ENCODE measurements at regions not wholly inside any gene's neighbourhood (a gene's known extent, or its start where the extent isn't known, plus 50 kb on each side); places are given as distances from the start of the nearest gene placed in this dataset.

GRCh38 chr13:50720861-50721671, 122.4 kb downstream of the DLEU7 start:
- 78 to 88% methylated on average over 8 of the region's 8 CpGs for WGBS, 2 donors
- no peaks in the 10 kb centered on the region for H3K4me1 ChIP-seq
- no peaks in the 10 kb centered on the region for H3K36me3 ChIP-seq
- H3K9me3 ChIP-seq: no peaks in the 10 kb centered on the region
- TF ChIP-seq EP300 (IDR thresholded peaks at IDR 0.05) (no peak), POLR2AphosphoS5 (IDR thresholded peaks at IDR 0.05) (no peak), CTCF (IDR thresholded peaks at IDR 0.05) (no peak), POLR2A (IDR thresholded peaks at IDR 0.05) (peak in 1 of 4 donors; percentile 31)
- no peak for ATAC-seq (ENCODE audit: low FRiP score in 2 of 2)
- DNase-seq: no peak
- no peaks in the 10 kb centered on the region for H3K27me3 ChIP-seq
- no peak overlapping the region for H3K4me3 ChIP-seq
- H3K27ac ChIP-seq: peak overlapping the region in 1 of 4 donors; percentile 18

GRCh38 chr13:50721672-50721992, 121.9 kb downstream of the DLEU7 start:
- Histone ChIP-seq H3K4me1 (no peaks in the 10 kb centered on the region), H3K36me3 (no peaks in the 10 kb centered on the region), H3K4me3 (no peak overlapping the region), H3K27ac (no peak overlapping the region), H3K9me3 (no peaks in the 10 kb centered on the region), H3K27me3 (no peaks in the 10 kb centered on the region)
- TF ChIP-seq POLR2AphosphoS5 (IDR thresholded peaks at IDR 0.05) (no peak), CTCF (IDR thresholded peaks at IDR 0.05) (no peak), EP300 (IDR thresholded peaks at IDR 0.05) (no peak), POLR2A (IDR thresholded peaks at IDR 0.05) (no peak)
- DNase-seq (no peak), ATAC-seq (ENCODE audit: low FRiP score in 2 of 2) (peak in 1 of 2 donors; percentile 51)
- WGBS, 2 donors: 80 to 86% methylated on average over 1 of the region's 1 CpG

GRCh38 chr13:50722440-50723125, 120.9 kb downstream of the DLEU7 start:
- H3K36me3 ChIP-seq: no peaks in the 10 kb centered on the region
- DNase-seq (no peak), ATAC-seq (ENCODE audit: low FRiP score in 2 of 2) (no peak)
- H3K27me3 ChIP-seq: no peaks in the 10 kb centered on the region
- no peak for TF ChIP-seq CTCF (IDR thresholded peaks at IDR 0.05)
- TF ChIP-seq POLR2A (IDR thresholded peaks at IDR 0.05): no peak
- TF ChIP-seq POLR2AphosphoS5 (IDR thresholded peaks at IDR 0.05): no peak
- no peak for TF ChIP-seq EP300 (IDR thresholded peaks at IDR 0.05)
- H3K4me3 ChIP-seq: no peak overlapping the region
- no peaks in the 10 kb centered on the region for H3K9me3 ChIP-seq
- WGBS, 2 donors: 88 to 91% methylated on average over 2 of the region's 2 CpGs
- no peak overlapping the region for H3K27ac ChIP-seq
- H3K4me1 ChIP-seq: no peaks in the 10 kb centered on the region

- no peak for TF ChIP-seq CTCF (IDR thresholded peaks at IDR 0.05)
- no peak for TF ChIP-seq POLR2AphosphoS5 (IDR thresholded peaks at IDR 0.05)
- TF ChIP-seq EP300 (IDR thresholded peaks at IDR 0.05): no peak
- TF ChIP-seq POLR2A (IDR thresholded peaks at IDR 0.05): no peak
- H3K9me3 ChIP-seq: no peaks in the 10 kb centered on the region
- ATAC-seq (ENCODE audit: low FRiP score in 2 of 2) (no peak), DNase-seq (no peak)
- H3K27ac ChIP-seq: no peak overlapping the region
- no peaks in the 10 kb centered on the region for H3K36me3 ChIP-seq
- WGBS, 2 donors: 89% methylated on average over 4 of the region's 4 CpGs
- H3K27me3 ChIP-seq: no peaks in the 10 kb centered on the region
- no peak overlapping the region for H3K4me3 ChIP-seq
- H3K4me1 ChIP-seq: no peaks in the 10 kb centered on the region
Measured at GRCh38 chr13:50724438-50724837, 119.1 kb downstream of the DLEU7 start.
